ENCODE measurements at regions not wholly inside any gene's neighbourhood (a gene's known extent, or its start where the extent isn't known, plus 50 kb on each side); places are given as distances from the start of the nearest gene placed in this dataset.

- DNase-seq (ENCODE audit: low read depth) = no peak
Measured at GRCh38 chr10:25661632-25662031, 272.4 kb upstream of the MYO3A start.

- no peak for DNase-seq (ENCODE audit: low read depth)
Measured at GRCh38 chr10:25666276-25666675, 267.8 kb upstream of the MYO3A start.

- no peak for DNase-seq (ENCODE audit: low read depth)
Measured at GRCh38 chr10:25675204-25675603, 258.8 kb upstream of the MYO3A start.

GRCh38 chr10:25675615-25676014 is 258.4 kb upstream of the MYO3A start:
- DNase-seq (ENCODE audit: low read depth) = no peak

GRCh38 chr10:25678220-25678619 is 255.8 kb upstream of the MYO3A start:
- no peak for DNase-seq (ENCODE audit: low read depth)

- DNase-seq (ENCODE audit: low read depth) = no peak
Measured at GRCh38 chr10:25678666-25679065, 255.4 kb upstream of the MYO3A start.

GRCh38 chr10:25682203-25682851 is 251.7 kb upstream of the MYO3A start:
- DNase-seq (ENCODE audit: low read depth) = no peak

GRCh38 chr10:25683344-25683743 is 250.7 kb upstream of the MYO3A start:
- no peak for DNase-seq (ENCODE audit: low read depth)

- no peak for DNase-seq (ENCODE audit: low read depth)
Measured at GRCh38 chr10:25687521-25687920, 246.5 kb upstream of the MYO3A start.

- DNase-seq (ENCODE audit: low read depth) = no peak
Measured at GRCh38 chr10:25689346-25690100, 244.5 kb upstream of the MYO3A start.

GRCh38 chr10:25692761-25693160 is 241.3 kb upstream of the MYO3A start:
- no peak for DNase-seq (ENCODE audit: low read depth)

- no peak for DNase-seq (ENCODE audit: low read depth)
Measured at GRCh38 chr10:25694206-25694933, 239.7 kb upstream of the MYO3A start.

- no peak for DNase-seq (ENCODE audit: low read depth)
Measured at GRCh38 chr10:25694971-25695370, 239.1 kb upstream of the MYO3A start.

- no peak for DNase-seq (ENCODE audit: low read depth)
Measured at GRCh38 chr10:25695586-25695985, 238.4 kb upstream of the MYO3A start.

- no peak for DNase-seq (ENCODE audit: low read depth)
Measured at GRCh38 chr10:25696013-25696708, 237.9 kb upstream of the MYO3A start.

- DNase-seq (ENCODE audit: low read depth) = no peak
Measured at GRCh38 chr10:25697412-25697811, 236.6 kb upstream of the MYO3A start.

GRCh38 chr10:25698638-25699037 is 235.4 kb upstream of the MYO3A start:
- no peak for DNase-seq (ENCODE audit: low read depth)

- DNase-seq (ENCODE audit: low read depth) = no peak
Measured at GRCh38 chr10:25699631-25700030, 234.4 kb upstream of the MYO3A start.

GRCh38 chr10:25701652-25702051 is 232.4 kb upstream of the MYO3A start:
- no peak for DNase-seq (ENCODE audit: low read depth)

GRCh38 chr10:25704622-25705021 is 229.4 kb upstream of the MYO3A start:
- no peak for DNase-seq (ENCODE audit: low read depth)

GRCh38 chr10:25707572-25707971 is 226.5 kb upstream of the MYO3A start:
- DNase-seq (ENCODE audit: low read depth) = no peak

GRCh38 chr10:25707976-25708671 is 225.9 kb upstream of the MYO3A start:
- no peak for DNase-seq (ENCODE audit: low read depth)
